Prostate gland (tissue), 2 donors: ENCODE measurements at regions not wholly inside any gene's neighbourhood (a gene's known extent, or its start where the extent isn't known, plus 50 kb on each side); places are given as distances from the start of the nearest gene placed in this dataset.

Experiments
- DNase-seq: peaks from one replicate; pipeline ENCODE4 v3.0.0-alpha.2; 2019; ENCODE audit warnings: low spot score
- H3K27ac ChIP-seq, 2 donors: fragments of 200-600 bp; sonication (generic); 2 replicates each; pipeline ENCODE4 v1.5.1; 2017 to 2019
- H3K27me3 ChIP-seq: fragments of 200-600 bp; sonication (generic); replicated peaks from 2 replicates; pipeline ENCODE4 v1.5.1; 2019; ENCODE audit not compliant: insufficient read depth
- H3K36me3 ChIP-seq, 2 donors: fragments of 200-600 bp; sonication (generic); 1 replicate in 1 of 2; 2 replicates in 1 of 2; pipeline versions ENCODE4 v1.5.1 to v1.8.1; 2017 to 2019
- H3K4me1 ChIP-seq: fragments of 200-600 bp; sonication (generic); replicated peaks from 2 replicates; pipeline ENCODE4 v1.5.1; 2019
- H3K4me3 ChIP-seq, 2 donors: fragments of 200-600 bp; sonication (generic); 2 replicates each; pipeline ENCODE4 v1.5.1; 2017 to 2019
- H3K9me3 ChIP-seq: fragments of 200-600 bp; sonication (generic); 2 replicates; pipeline ENCODE4 v1.5.1; 2017
- CTCF ChIP-seq, 4 experiments: fragments of 200-600 bp in 2 of 4; fragments of 450-650 bp in 2 of 4; sonication (generic) in 2 of 4; IDR thresholded peaks; 1 replicate in 3 of 4; 2 replicates in 1 of 4; pipeline ENCODE4 v1.5.1; 2016 to 2019; ENCODE audit warnings: antibody characterized with exemption in 4 of 4, mild to moderate bottlenecking in 2 of 4, moderate library complexity in 2 of 4
- POLR2A ChIP-seq: fragments of 450-650 bp; IDR thresholded peaks from one replicate; pipeline ENCODE4 v1.6.1; 2016; ENCODE audit warnings: antibody characterized with exemption, mild to moderate bottlenecking
- POLR2AphosphoS5 ChIP-seq: sonication (generic); formaldehyde crosslinking; IDR thresholded peaks from one replicate; pipeline ENCODE4 v1.6.1; 2017; ENCODE audit warnings: antibody characterized with exemption
- WGBS: methylation state at CpG from one replicate; pipeline ENCODE4 v1.1.5; 2018; 5-methylcytosine and 5-hydroxymethylcytosine counted together
- intact Hi-C: fragments of 100-400 bp; cut with DNase I; formaldehyde crosslinking; loops from one replicate; pipeline ENCODE4 v1.14.2; 2022

GRCh38 chr2:136505462-136505861 lies 259.9 kb upstream of the THSD7B start:
- no peak for DNase-seq
- Histone ChIP-seq H3K4me1 (no peaks in the 10 kb centered on the region), H3K27ac (no peak overlapping the region), H3K9me3 (no peaks in the 10 kb centered on the region), H3K4me3 (no peak overlapping the region), H3K36me3 (no peaks in the 10 kb centered on the region), H3K27me3 (no peaks in the 10 kb centered on the region)
- intact Hi-C loops, result no loop called here
- whole genome bisulfite sequencing, result 74% methylated on average over 3 of the region's 3 CpGs
- TF ChIP-seq CTCF (IDR thresholded peaks at IDR 0.05), result no peak
- TF ChIP-seq POLR2AphosphoS5, result no peak
- no peak for TF ChIP-seq POLR2A

GRCh38 chr2:136502660-136503059 lies 262.7 kb upstream of the THSD7B start:
- H3K9me3 ChIP-seq, result no peaks in the 10 kb centered on the region
- intact Hi-C loops, result no loop called here

GRCh38 chr2:136497709-136498108 lies 267.6 kb upstream of the THSD7B start:
- Histone ChIP-seq H3K36me3 (no peaks in the 10 kb centered on the region), H3K4me3 (no peak overlapping the region), H3K27me3 (no peaks in the 10 kb centered on the region), H3K4me1 (no peaks in the 10 kb centered on the region), H3K9me3 (no peaks in the 10 kb centered on the region), H3K27ac (no peak overlapping the region)
- intact Hi-C loops, result no loop called here
- 88% methylated on average over 3 of the region's 3 CpGs for WGBS
- no peak for DNase-seq
- TF ChIP-seq POLR2A (no peak), POLR2AphosphoS5 (no peak), CTCF (IDR thresholded peaks at IDR 0.05) (no peak)

More at GRCh38 chr2:136502660-136503059, 262.7 kb upstream of the THSD7B start:
- no peak for DNase-seq
- H3K27me3 ChIP-seq, result no peaks in the 10 kb centered on the region
- TF ChIP-seq CTCF (IDR thresholded peaks at IDR 0.05), result no peak
- TF ChIP-seq POLR2A, result no peak
- TF ChIP-seq POLR2AphosphoS5, result no peak
- no peaks in the 10 kb centered on the region for H3K36me3 ChIP-seq
- H3K4me1 ChIP-seq, result no peaks in the 10 kb centered on the region
- no peak overlapping the region for H3K27ac ChIP-seq
- H3K4me3 ChIP-seq, result no peak overlapping the region

GRCh38 chr2:136496966-136497365 lies 268.4 kb upstream of the THSD7B start:
- no peak overlapping the region for H3K27ac ChIP-seq
- H3K27me3 ChIP-seq, result no peaks in the 10 kb centered on the region
- TF ChIP-seq POLR2AphosphoS5, result no peak
- no peak for TF ChIP-seq CTCF (IDR thresholded peaks at IDR 0.05)
- TF ChIP-seq POLR2A, result no peak
- no peaks in the 10 kb centered on the region for H3K36me3 ChIP-seq
- no peak overlapping the region for H3K4me3 ChIP-seq
- no peak for DNase-seq
- intact Hi-C loops, result no loop called here
- WGBS, result 65% methylated on average over 5 of the region's 5 CpGs
- no peaks in the 10 kb centered on the region for H3K9me3 ChIP-seq
- no peaks in the 10 kb centered on the region for H3K4me1 ChIP-seq

- no peak for TF ChIP-seq POLR2AphosphoS5
- no peak for TF ChIP-seq CTCF (IDR thresholded peaks at IDR 0.05)
- TF ChIP-seq POLR2A, result no peak
- Histone ChIP-seq H3K36me3 (no peaks in the 10 kb centered on the region), H3K27me3 (no peaks in the 10 kb centered on the region), H3K9me3 (no peaks in the 10 kb centered on the region), H3K27ac (no peak overlapping the region), H3K4me1 (no peaks in the 10 kb centered on the region), H3K4me3 (no peak overlapping the region)
- DNase-seq, result no peak
- 94% methylated on average over 5 of the region's 5 CpGs for WGBS
- intact Hi-C loops, result no loop called here
Observed at GRCh38 chr2:136495636-136496035, 269.7 kb upstream of the THSD7B start.
